ENCODE measurements at regions not wholly inside any gene's neighbourhood (a gene's known extent, or its start where the extent isn't known, plus 50 kb on each side); places are given as distances from the start of the nearest gene placed in this dataset.

- TF ChIP-seq CTCF (conservative IDR thresholded peaks at IDR 0.05; ENCODE audit: low read length), result no peak
- TF ChIP-seq EZH2phosphoT487 (IDR thresholded peaks at IDR 0.05; ENCODE audit: borderline replicate concordance), result no peak
These were observed 514.7 kb upstream of the KCND2 start for GRCh38 chr7:119758254-119758653.

All from Loucy (cell line).